Progenitor cell of endocrine pancreas (in vitro differentiated cells): ENCODE measurements at regions not wholly inside any gene's neighbourhood (a gene's known extent, or its start where the extent isn't known, plus 50 kb on each side); places are given as distances from the start of the nearest gene placed in this dataset.

ENCODE experiments used
- DNase-seq: peaks from one replicate; pipeline ENCODE4 v3.0.0; 2021; ENCODE audit warnings: low spot score; ENCODE audit not compliant: unreplicated experiment
- H3K27ac Mint-ChIP-seq: 2 replicates; pipeline ENCODE4 v1.8.0; 2021; ENCODE audit warnings: mild to moderate bottlenecking, moderate library complexity, mixed read lengths
- H3K27me3 Mint-ChIP-seq: 2 replicates; pipeline ENCODE4 v1.8.0; 2021; ENCODE audit warnings: mixed read lengths
- H3K36me3 Mint-ChIP-seq: 2 replicates; pipeline ENCODE4 v1.8.0; 2022; ENCODE audit warnings: mixed read lengths; ENCODE audit not compliant: insufficient read depth
- H3K4me1 Mint-ChIP-seq: 2 replicates; pipeline ENCODE4 v1.8.0; 2021; ENCODE audit warnings: low read depth, mixed read lengths
- H3K4me3 Mint-ChIP-seq: 2 replicates; pipeline ENCODE4 v1.8.0; 2021; ENCODE audit warnings: low read depth, mild to moderate bottlenecking, moderate library complexity, mixed read lengths
- H3K9me3 Mint-ChIP-seq: 2 replicates; pipeline ENCODE4 v1.8.0; 2021; ENCODE audit warnings: low read depth, mixed read lengths
- TF ChIP-seq, protein P1 (sequence below): fragments of 200-600 bp; sonication (generic); IDR thresholded peaks from one replicate; pipeline ENCODE4 v1.5.0; 2021; ENCODE audit warnings: antibody characterized with exemption, mild to moderate bottlenecking; ENCODE audit not compliant: unreplicated experiment

DNA sequence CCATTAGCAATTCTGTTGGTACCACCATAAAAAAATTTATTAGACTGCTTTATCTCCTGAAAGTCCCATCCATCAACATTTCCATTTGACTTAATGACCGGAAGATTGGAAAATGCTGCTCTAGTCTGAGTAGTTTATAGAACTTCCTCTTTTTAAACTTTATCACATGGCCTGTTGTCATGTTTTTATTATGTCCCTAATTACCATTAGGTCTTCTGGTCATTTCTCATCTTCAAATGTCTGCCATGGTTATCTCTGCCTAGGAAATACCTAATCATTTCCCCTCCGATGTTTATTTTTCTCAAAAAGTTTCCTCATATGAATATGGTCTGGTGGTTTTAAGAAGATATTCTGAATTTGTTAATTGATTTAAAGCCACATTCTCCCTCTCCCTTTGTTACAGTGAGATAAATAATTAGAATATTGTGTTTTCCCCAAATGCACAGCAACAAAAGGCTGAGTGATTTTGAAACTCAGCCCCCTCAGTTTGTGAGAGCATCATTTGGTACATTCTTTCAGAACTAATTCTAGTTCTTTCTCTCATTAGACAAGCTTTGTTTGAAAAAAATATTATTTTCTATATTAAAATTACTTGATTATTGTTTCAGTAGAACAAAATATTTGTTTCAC, 317.1 kb upstream of the ST6GAL2 start:
- peaks cover 1% of the 10 kb centered on the region for H3K4me1 Mint-ChIP-seq
- TF ChIP-seq, protein P1, sequence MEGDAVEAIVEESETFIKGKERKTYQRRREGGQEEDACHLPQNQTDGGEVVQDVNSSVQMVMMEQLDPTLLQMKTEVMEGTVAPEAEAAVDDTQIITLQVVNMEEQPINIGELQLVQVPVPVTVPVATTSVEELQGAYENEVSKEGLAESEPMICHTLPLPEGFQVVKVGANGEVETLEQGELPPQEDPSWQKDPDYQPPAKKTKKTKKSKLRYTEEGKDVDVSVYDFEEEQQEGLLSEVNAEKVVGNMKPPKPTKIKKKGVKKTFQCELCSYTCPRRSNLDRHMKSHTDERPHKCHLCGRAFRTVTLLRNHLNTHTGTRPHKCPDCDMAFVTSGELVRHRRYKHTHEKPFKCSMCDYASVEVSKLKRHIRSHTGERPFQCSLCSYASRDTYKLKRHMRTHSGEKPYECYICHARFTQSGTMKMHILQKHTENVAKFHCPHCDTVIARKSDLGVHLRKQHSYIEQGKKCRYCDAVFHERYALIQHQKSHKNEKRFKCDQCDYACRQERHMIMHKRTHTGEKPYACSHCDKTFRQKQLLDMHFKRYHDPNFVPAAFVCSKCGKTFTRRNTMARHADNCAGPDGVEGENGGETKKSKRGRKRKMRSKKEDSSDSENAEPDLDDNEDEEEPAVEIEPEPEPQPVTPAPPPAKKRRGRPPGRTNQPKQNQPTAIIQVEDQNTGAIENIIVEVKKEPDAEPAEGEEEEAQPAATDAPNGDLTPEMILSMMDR: no peak
- H3K36me3 Mint-ChIP-seq: no peaks in the 10 kb centered on the region
- H3K27me3 Mint-ChIP-seq: peaks cover 3% of the 10 kb centered on the region
- no peaks in the 10 kb centered on the region for H3K9me3 Mint-ChIP-seq
- DNase-seq: no peak
- no peak overlapping the region for H3K4me3 Mint-ChIP-seq
- no peak overlapping the region for H3K27ac Mint-ChIP-seq

DNA sequence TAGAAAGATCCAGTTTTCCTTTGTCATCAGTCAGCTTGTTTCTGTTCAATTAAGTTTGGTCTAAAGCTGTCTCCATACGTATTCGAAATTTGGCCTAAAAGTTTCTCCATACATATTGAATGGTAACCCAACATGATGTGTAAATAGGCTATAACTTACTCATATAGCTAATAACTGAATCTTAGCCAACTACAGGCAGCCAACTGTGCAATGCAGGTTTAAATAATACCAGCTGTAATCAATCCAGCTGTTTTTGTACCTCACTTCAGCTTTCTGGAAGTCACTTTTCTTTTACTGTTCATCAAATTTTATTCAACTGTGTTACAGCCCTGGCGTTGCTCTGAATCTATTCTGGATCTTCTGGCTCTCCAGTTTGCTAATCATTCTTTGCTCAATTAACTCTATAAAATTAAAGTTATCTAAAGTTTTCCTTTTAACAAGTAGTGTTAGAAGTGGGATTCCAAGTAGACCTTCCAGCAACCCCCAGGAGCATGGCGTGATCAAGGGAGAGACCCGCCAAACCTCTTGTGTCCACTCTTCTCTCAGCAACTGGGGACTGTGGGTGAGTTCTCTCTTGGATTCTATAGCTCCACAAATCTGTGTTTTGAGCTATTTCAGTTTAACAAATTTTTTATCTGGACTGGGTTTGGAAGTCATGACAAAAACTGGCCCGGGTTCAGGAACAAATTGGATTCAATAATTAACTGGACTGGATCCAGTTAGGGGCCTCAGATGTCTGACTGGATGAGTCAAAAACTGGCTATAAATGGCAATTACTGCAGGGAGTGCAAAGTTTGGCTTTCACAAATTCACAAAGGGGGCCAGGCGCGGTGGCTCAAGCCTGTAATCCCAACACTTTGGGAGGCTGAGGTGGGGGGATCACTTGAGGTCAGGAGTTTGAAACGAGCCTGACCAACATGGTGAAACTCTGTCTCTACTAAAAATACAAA, 329.7 kb upstream of the ST6GAL2 start:
- Mint-ChIP-seq H3K27me3 (no peaks in the 10 kb centered on the region), H3K36me3 (no peaks in the 10 kb centered on the region), H3K4me3 (no peak overlapping the region), H3K4me1 (no peaks in the 10 kb centered on the region), H3K9me3 (no peaks in the 10 kb centered on the region), H3K27ac (no peak overlapping the region)
- no peak for DNase-seq
- TF ChIP-seq, protein P1: no peak

DNA sequence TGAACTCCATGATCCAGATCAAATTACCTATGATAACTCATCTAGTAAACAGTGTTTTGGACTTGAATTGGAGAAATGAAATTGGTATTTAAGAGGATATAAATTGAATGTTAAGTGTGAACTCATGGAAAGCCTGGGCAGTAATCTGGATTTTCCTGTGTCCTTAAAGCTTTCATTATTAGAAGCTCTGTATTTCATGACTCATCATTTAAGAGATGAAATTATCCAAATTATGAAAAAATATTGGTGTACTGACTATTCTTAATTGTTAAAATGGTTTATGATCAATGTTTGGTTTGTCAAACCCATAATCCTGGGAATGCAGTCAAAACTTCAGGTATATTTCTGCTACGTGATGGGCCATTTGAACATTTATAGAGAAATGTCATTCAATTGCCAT, 332.2 kb upstream of the ST6GAL2 start:
- TF ChIP-seq, protein P1: no peak
- no peak for DNase-seq
- H3K27ac Mint-ChIP-seq: no peak overlapping the region
- H3K27me3 Mint-ChIP-seq: no peaks in the 10 kb centered on the region
- no peak overlapping the region for H3K4me3 Mint-ChIP-seq
- no peaks in the 10 kb centered on the region for H3K36me3 Mint-ChIP-seq
- H3K9me3 Mint-ChIP-seq: no peaks in the 10 kb centered on the region
- no peaks in the 10 kb centered on the region for H3K4me1 Mint-ChIP-seq

DNA sequence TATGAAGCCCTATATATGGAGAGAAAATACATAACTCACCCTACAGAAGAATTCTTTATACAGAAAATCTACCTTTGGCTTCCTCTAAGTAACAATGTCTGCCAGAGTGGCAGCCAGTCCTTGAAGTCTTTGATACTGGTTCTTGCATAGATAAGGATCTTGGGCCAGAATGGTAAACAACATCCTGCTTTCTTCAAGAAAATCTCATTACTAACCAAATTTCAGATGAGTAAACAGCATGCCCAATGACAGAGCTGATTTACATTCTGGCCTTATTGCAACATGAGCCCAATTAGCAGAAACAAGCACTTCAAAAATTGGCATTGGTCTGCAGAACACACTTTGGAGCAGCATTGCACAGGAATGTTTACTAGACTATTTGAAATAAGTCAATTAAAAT, 336.5 kb upstream of the ST6GAL2 start:
- TF ChIP-seq, protein P1: no peak
- DNase-seq: no peak
- H3K4me3 Mint-ChIP-seq: no peak overlapping the region
- peaks cover 4% of the 10 kb centered on the region for H3K9me3 Mint-ChIP-seq
- no peaks in the 10 kb centered on the region for H3K4me1 Mint-ChIP-seq
- no peaks in the 10 kb centered on the region for H3K27me3 Mint-ChIP-seq
- H3K27ac Mint-ChIP-seq: no peak overlapping the region
- H3K36me3 Mint-ChIP-seq: no peaks in the 10 kb centered on the region

DNA sequence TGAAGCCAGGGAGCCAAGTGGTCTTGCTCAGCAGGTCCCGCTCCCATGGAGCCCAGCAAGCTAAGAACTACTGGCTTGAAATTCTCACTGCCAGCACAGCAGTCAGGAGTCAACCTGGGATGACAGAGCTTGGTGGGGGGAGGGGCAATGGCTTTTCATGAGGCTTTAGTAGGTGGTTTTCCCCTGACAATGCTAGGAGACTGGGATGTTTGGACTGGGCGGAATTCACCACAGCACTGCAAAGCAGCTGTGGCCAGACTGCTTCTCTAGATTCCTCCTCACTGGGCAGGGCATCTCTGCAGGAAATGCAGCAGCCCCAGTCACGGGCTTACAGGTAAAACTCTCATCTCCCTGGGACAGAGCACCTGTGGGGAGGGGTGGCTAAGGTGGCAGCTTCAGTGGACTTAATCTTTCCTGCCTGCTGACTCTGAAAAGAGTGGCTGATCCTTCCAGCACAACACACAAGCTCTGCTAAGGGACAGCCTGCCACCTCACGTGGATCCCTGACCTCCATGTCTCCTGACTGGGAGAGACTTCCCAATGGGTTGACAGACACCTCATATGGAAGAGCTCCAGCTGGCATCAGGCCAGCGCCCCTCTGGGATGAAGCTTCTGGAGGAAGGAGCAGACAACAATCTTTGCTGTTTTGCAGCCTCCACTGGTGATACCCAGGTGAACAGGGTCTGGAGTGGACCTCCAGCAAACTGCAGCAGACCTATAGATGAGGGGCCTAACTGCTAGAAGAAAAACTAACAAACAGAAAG, 349.7 kb upstream of the ST6GAL2 start:
- TF ChIP-seq, protein P1: no peak
- peaks cover 3% of the 10 kb centered on the region for H3K4me1 Mint-ChIP-seq
- no peak overlapping the region for H3K4me3 Mint-ChIP-seq
- no peak overlapping the region for H3K27ac Mint-ChIP-seq
- no peaks in the 10 kb centered on the region for H3K27me3 Mint-ChIP-seq
- H3K9me3 Mint-ChIP-seq: peaks cover 27% of the 10 kb centered on the region
- no peaks in the 10 kb centered on the region for H3K36me3 Mint-ChIP-seq
- no peak for DNase-seq
